Neural cell (in vitro differentiated cells): ENCODE measurements at regions not wholly inside any gene's neighbourhood (a gene's known extent, or its start where the extent isn't known, plus 50 kb on each side); places are given as distances from the start of the nearest gene placed in this dataset.

Source experiments
- H2AFZ ChIP-seq: fragments of 200-600, 300-800 bp; sonication (generic), shearing (Covaris generic); 2 replicates; pipeline ENCODE4 v1.6.0; 2014; ENCODE audit warnings: low read depth, mild to moderate bottlenecking, antibody characterized with exemption, low read length, moderate library complexity
- H3F3A ChIP-seq: fragments of 200-600 bp; shearing (Covaris generic); 2 replicates; pipeline ENCODE4 v1.6.1; 2016; ENCODE audit warnings: mild to moderate bottlenecking, moderate library complexity, mixed read lengths, antibody characterized with exemption, low read length; ENCODE audit not compliant: insufficient read depth, poor library complexity, severe bottlenecking
- H3K27ac ChIP-seq: fragments of 200-600, 300-800 bp; sonication (generic), shearing (Covaris generic); 2 replicates; pipeline ENCODE4 v1.5.1; 2014; ENCODE audit warnings: mild to moderate bottlenecking, low read length, moderate library complexity
- H3K27me3 ChIP-seq: fragments of 300-800, 200-600 bp; sonication (generic), shearing (Covaris generic); 2 replicates; pipeline ENCODE4 v1.6.0; 2014; ENCODE audit warnings: mild to moderate bottlenecking, low read depth, low read length, moderate library complexity; ENCODE audit not compliant: insufficient read depth
- H3K36me3 ChIP-seq: fragments of 300-800, 200-600 bp; sonication (generic), shearing (Covaris generic); 2 replicates; pipeline ENCODE4 v1.5.1; 2014; ENCODE audit warnings: mild to moderate bottlenecking, antibody characterized with exemption, low read length, moderate library complexity; ENCODE audit not compliant: insufficient read depth
- H3K4me2 ChIP-seq: fragments of 300-800, 200-600 bp; sonication (generic), shearing (Covaris generic); 2 replicates; pipeline ENCODE4 v1.6.0; 2014; ENCODE audit warnings: mild to moderate bottlenecking, low read length
- H3K4me3 ChIP-seq: fragments of 300-800, 200-600 bp; sonication (generic), shearing (Covaris generic); 2 replicates; pipeline ENCODE4 v1.5.1; 2014; ENCODE audit warnings: mild to moderate bottlenecking, low read length, moderate library complexity
- H3K79me2 ChIP-seq: fragments of 200-600 bp; shearing (Covaris generic); replicated peaks from 2 replicates; pipeline ENCODE4 v1.6.0; 2014; ENCODE audit warnings: mild to moderate bottlenecking, low read length, moderate library complexity; ENCODE audit not compliant: insufficient read depth
- H3K9ac ChIP-seq: fragments of 300-800, 200-600 bp; sonication (generic), shearing (Covaris generic); 2 replicates; pipeline ENCODE4 v1.6.1; 2016; ENCODE audit warnings: mild to moderate bottlenecking, low read length, mixed read lengths
- H3K9me2 ChIP-seq: fragments of 200-600 bp; shearing (Covaris generic); 2 replicates; pipeline ENCODE4 v1.6.1; 2016; ENCODE audit warnings: mild to moderate bottlenecking, low read length, mixed read lengths; ENCODE audit not compliant: insufficient read depth
- H3K9me3 ChIP-seq: fragments of 200-600, 300-800 bp; sonication (generic), shearing (Covaris generic); 2 replicates; pipeline ENCODE4 v1.6.1; 2016; ENCODE audit warnings: mild to moderate bottlenecking, mixed run types, low read length, moderate library complexity, mixed read lengths
- H4K20me1 ChIP-seq: fragments of 200-600 bp; shearing (Covaris generic); 2 replicates; pipeline ENCODE4 v1.6.1; 2016; ENCODE audit warnings: mild to moderate bottlenecking, mixed run types; ENCODE audit not compliant: insufficient read depth
- EP300 ChIP-seq: fragments of 450-650 bp; conservative IDR thresholded peaks from 2 replicates; pipeline ENCODE4 v1.6.1; 2014; ENCODE audit warnings: antibody characterized with exemption, mild to moderate bottlenecking, moderate library complexity; ENCODE audit not compliant: poor library complexity, severe bottlenecking
- EZH2 ChIP-seq: fragments of 200-600, 300-800 bp; shearing (Covaris generic), sonication (generic); IDR thresholded peaks from 2 replicates; pipeline ENCODE4 v1.6.1; 2014; ENCODE audit warnings: antibody characterized with exemption, low read length, borderline replicate concordance, mild to moderate bottlenecking; ENCODE audit not compliant: insufficient read depth, poor library complexity, severe bottlenecking
- MXI1 ChIP-seq: fragments of 450-650 bp; conservative IDR thresholded peaks from 2 replicates; pipeline ENCODE4 v1.6.1; 2014; ENCODE audit warnings: antibody characterized with exemption, mild to moderate bottlenecking; ENCODE audit not compliant: poor library complexity, severe bottlenecking
- POLR2AphosphoS5 ChIP-seq: IDR thresholded peaks from 2 replicates; pipeline ENCODE4 v1.6.1; 2012
- RAD21 ChIP-seq: fragments of 450-650 bp; conservative IDR thresholded peaks from 2 replicates; pipeline ENCODE4 v1.6.1; 2014; ENCODE audit warnings: antibody characterized with exemption, mild to moderate bottlenecking, moderate library complexity
- REST ChIP-seq: IDR thresholded peaks from 2 replicates; pipeline ENCODE4 v1.6.1; 2012; ENCODE audit warnings: borderline replicate concordance
- TAF1 ChIP-seq: IDR thresholded peaks from 2 replicates; pipeline ENCODE4 v1.6.1; 2012; ENCODE audit warnings: low read depth
- TF ChIP-seq, protein P1 (sequence below): fragments of 450-650 bp; IDR thresholded peaks from 2 replicates; pipeline ENCODE4 v1.5.1; 2014; ENCODE audit warnings: antibody characterized with exemption, mild to moderate bottlenecking, moderate library complexity; ENCODE audit not compliant: poor library complexity, severe bottlenecking

- no peaks in the 10 kb centered on the region for H3F3A ChIP-seq
- no peaks in the 10 kb centered on the region for H3K36me3 ChIP-seq
- no peak overlapping the region for H3K4me2 ChIP-seq
- no peaks in the 10 kb centered on the region for H3K27me3 ChIP-seq
- no peak overlapping the region for H3K27ac ChIP-seq
- no peaks in the 10 kb centered on the region for H3K79me2 ChIP-seq
- no peak overlapping the region for H2AFZ ChIP-seq
- TF ChIP-seq RAD21: no peak
- H4K20me1 ChIP-seq: no peaks in the 10 kb centered on the region
- H3K9me2 ChIP-seq: no peaks in the 10 kb centered on the region
- H3K9me3 ChIP-seq: no peaks in the 10 kb centered on the region
- H3K9ac ChIP-seq: no peak overlapping the region
- H3K4me3 ChIP-seq: no peak overlapping the region
These were observed 532.8 kb upstream of the KLF4 start for GRCh38 chr9:108022246-108022935.

GRCh38 chr9:108021096-108021710 lies 531.6 kb upstream of the KLF4 start:
- TF ChIP-seq TAF1 (no peak), RAD21 (no peak), EZH2 (no peak), REST (no peak), MXI1 (no peak)
- no peaks in the 10 kb centered on the region for H3K36me3 ChIP-seq

DNA sequence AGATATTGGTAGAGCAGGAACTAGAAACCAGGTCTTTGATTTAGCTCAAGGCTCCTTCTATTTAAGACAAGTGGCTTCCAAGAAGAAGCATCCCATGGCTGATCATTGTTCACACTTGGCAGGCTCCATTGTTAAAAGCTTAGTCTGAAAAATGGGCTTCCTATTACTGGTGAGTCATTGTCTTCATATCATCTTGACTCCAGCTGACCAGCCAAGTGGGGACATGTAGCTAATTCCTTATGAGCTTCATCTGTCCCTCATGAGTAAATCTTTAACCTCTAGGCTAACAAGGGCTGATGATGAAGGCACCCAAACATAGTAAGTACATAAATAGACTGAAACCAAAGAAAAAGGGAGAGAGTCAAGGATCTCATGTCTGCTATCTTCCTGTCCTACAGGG lies 530.3 kb upstream of the KLF4 start:
- Histone ChIP-seq H3K79me2 (no peaks in the 10 kb centered on the region), H3K36me3 (no peaks in the 10 kb centered on the region), H3K9ac (no peak overlapping the region), H2AFZ (no peak overlapping the region), H3K27me3 (no peaks in the 10 kb centered on the region), H3F3A (no peaks in the 10 kb centered on the region), H3K9me2 (no peaks in the 10 kb centered on the region), H3K9me3 (no peaks in the 10 kb centered on the region), H4K20me1 (no peaks in the 10 kb centered on the region), H3K4me3 (no peak overlapping the region), H3K27ac (no peak overlapping the region), H3K4me2 (no peak overlapping the region)
- no peak for TF ChIP-seq EP300
- no peak for TF ChIP-seq POLR2AphosphoS5
- no peak for TF ChIP-seq EZH2
- TF ChIP-seq TAF1: no peak
- TF ChIP-seq, protein P1, sequence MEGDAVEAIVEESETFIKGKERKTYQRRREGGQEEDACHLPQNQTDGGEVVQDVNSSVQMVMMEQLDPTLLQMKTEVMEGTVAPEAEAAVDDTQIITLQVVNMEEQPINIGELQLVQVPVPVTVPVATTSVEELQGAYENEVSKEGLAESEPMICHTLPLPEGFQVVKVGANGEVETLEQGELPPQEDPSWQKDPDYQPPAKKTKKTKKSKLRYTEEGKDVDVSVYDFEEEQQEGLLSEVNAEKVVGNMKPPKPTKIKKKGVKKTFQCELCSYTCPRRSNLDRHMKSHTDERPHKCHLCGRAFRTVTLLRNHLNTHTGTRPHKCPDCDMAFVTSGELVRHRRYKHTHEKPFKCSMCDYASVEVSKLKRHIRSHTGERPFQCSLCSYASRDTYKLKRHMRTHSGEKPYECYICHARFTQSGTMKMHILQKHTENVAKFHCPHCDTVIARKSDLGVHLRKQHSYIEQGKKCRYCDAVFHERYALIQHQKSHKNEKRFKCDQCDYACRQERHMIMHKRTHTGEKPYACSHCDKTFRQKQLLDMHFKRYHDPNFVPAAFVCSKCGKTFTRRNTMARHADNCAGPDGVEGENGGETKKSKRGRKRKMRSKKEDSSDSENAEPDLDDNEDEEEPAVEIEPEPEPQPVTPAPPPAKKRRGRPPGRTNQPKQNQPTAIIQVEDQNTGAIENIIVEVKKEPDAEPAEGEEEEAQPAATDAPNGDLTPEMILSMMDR: no peak

More at GRCh38 chr9:108021096-108021710, 531.6 kb upstream of the KLF4 start:
- Histone ChIP-seq H3K9ac (no peak overlapping the region), H3K9me2 (no peaks in the 10 kb centered on the region), H3K27ac (no peak overlapping the region), H3F3A (no peaks in the 10 kb centered on the region), H4K20me1 (no peaks in the 10 kb centered on the region), H2AFZ (no peak overlapping the region), H3K4me2 (no peak overlapping the region), H3K9me3 (no peaks in the 10 kb centered on the region), H3K27me3 (no peaks in the 10 kb centered on the region), H3K79me2 (no peaks in the 10 kb centered on the region), H3K4me3 (no peak overlapping the region)
